Smooth muscle cell (in vitro differentiated cells): ENCODE measurements at regions not wholly inside any gene's neighbourhood (a gene's known extent, or its start where the extent isn't known, plus 50 kb on each side); places are given as distances from the start of the nearest gene placed in this dataset.

ENCODE experiments used
- DNase-seq: peaks from one replicate; lab custom pipeline; 2025; ENCODE audit not compliant: unreplicated experiment; lab: John Stamatoyannopoulos, UW
- H2AFZ ChIP-seq: fragments of 200-600 bp; sonication (generic); 2 replicates; pipeline ENCODE4 v1.6.0; 2016; ENCODE audit warnings: antibody characterized with exemption, low read depth, mild to moderate bottlenecking
- H3F3A ChIP-seq: fragments of 200-600 bp; sonication (generic); 2 replicates; pipeline ENCODE4 v1.6.0; 2017; ENCODE audit warnings: antibody characterized with exemption, low read depth
- H3K27ac ChIP-seq: fragments of 200-600 bp; sonication (generic); 2 replicates; pipeline ENCODE4 v1.5.1; 2016; ENCODE audit warnings: low read depth, mild to moderate bottlenecking
- H3K27me3 ChIP-seq: fragments of 200-600 bp; sonication (generic); 2 replicates; pipeline ENCODE4 v1.6.1; 2016; ENCODE audit warnings: low read depth, mild to moderate bottlenecking
- H3K36me3 ChIP-seq: fragments of 200-600 bp; sonication (generic); 2 replicates; pipeline ENCODE4 v1.5.1; 2016; ENCODE audit warnings: low read depth
- H3K4me1 ChIP-seq: fragments of 200-600 bp; sonication (generic); 2 replicates; pipeline ENCODE4 v1.5.1; 2016; ENCODE audit warnings: low read depth
- H3K4me2 ChIP-seq: fragments of 200-600 bp; sonication (generic); 2 replicates; pipeline ENCODE4 v1.6.0; 2016; ENCODE audit warnings: mild to moderate bottlenecking
- H3K4me3 ChIP-seq: fragments of 200-600 bp; sonication (generic); 2 replicates; pipeline ENCODE4 v1.5.1; 2016; ENCODE audit warnings: mild to moderate bottlenecking
- H3K79me2 ChIP-seq: fragments of 200-600 bp; sonication (generic); 2 replicates; pipeline ENCODE4 v1.6.0; 2016; ENCODE audit warnings: low read depth, mild to moderate bottlenecking
- H3K9ac ChIP-seq: fragments of 200-600 bp; sonication (generic); 2 replicates; pipeline ENCODE4 v1.6.0; 2016; ENCODE audit warnings: low read depth
- H3K9me3 ChIP-seq: fragments of 200-600 bp; sonication (generic); replicated peaks from 2 replicates; pipeline ENCODE4 v1.5.1; 2016; ENCODE audit warnings: low read depth
- H4K20me1 ChIP-seq: fragments of 200-600 bp; sonication (generic); 2 replicates; pipeline ENCODE4 v1.6.0; 2016; ENCODE audit warnings: low read depth
- CTCF ChIP-seq: fragments of 200-600 bp; sonication (generic); IDR thresholded peaks from 2 replicates; pipeline ENCODE4 v1.5.1; 2017; ENCODE audit warnings: borderline replicate concordance, mild to moderate bottlenecking, antibody characterized with exemption; ENCODE audit not compliant: insufficient read depth, poor library complexity, severe bottlenecking
- WGBS: methylation state at CpG from one replicate; pipeline ENCODE4 v1.1.7; 2016; ENCODE audit warnings: low lambda C conversion rate; 5-methylcytosine and 5-hydroxymethylcytosine counted together

- Histone ChIP-seq H3K4me3 (no peak overlapping the region), H3F3A (peaks cover 3% of the 10 kb centered on the region), H3K9ac (no peak overlapping the region), H3K27ac (no peak overlapping the region), H3K4me1 (no peaks in the 10 kb centered on the region), H3K9me3 (no peaks in the 10 kb centered on the region), H2AFZ (no peak overlapping the region), H4K20me1 (no peaks in the 10 kb centered on the region), H3K4me2 (no peak overlapping the region), H3K27me3 (no peaks in the 10 kb centered on the region), H3K79me2 (no peaks in the 10 kb centered on the region), H3K36me3 (no peaks in the 10 kb centered on the region)
- TF ChIP-seq CTCF, result no peak
- DNase-seq, result no peak
- WGBS, result 81% methylated on average over 6 of the region's 6 CpGs
Observed at GRCh38 chr9:95817205-95817604, 58.3 kb upstream of the ERCC6L2 start.

- H3K9ac ChIP-seq, result no peak overlapping the region
- no peak for DNase-seq
- no peak overlapping the region for H3K27ac ChIP-seq
- no peaks in the 10 kb centered on the region for H3K9me3 ChIP-seq
- WGBS, result 88% methylated on average over 5 of the region's 5 CpGs
- TF ChIP-seq CTCF, result no peak
- H3K4me1 ChIP-seq, result no peaks in the 10 kb centered on the region
- H3F3A ChIP-seq, result peaks cover 3% of the 10 kb centered on the region
- H2AFZ ChIP-seq, result no peak overlapping the region
- no peaks in the 10 kb centered on the region for H3K36me3 ChIP-seq
- H3K4me3 ChIP-seq, result no peak overlapping the region
- H3K27me3 ChIP-seq, result no peaks in the 10 kb centered on the region
- H3K79me2 ChIP-seq, result no peaks in the 10 kb centered on the region
- no peak overlapping the region for H3K4me2 ChIP-seq
- H4K20me1 ChIP-seq, result no peaks in the 10 kb centered on the region
Observed at GRCh38 chr9:95816716-95817115, 58.8 kb upstream of the ERCC6L2 start.

- Histone ChIP-seq H3K27me3 (no peaks in the 10 kb centered on the region), H3K4me1 (no peaks in the 10 kb centered on the region), H3K9me3 (no peaks in the 10 kb centered on the region), H3K27ac (no peak overlapping the region), H3F3A (peaks cover 3% of the 10 kb centered on the region), H4K20me1 (no peaks in the 10 kb centered on the region), H3K79me2 (no peaks in the 10 kb centered on the region), H3K36me3 (no peaks in the 10 kb centered on the region), H2AFZ (no peak overlapping the region), H3K4me2 (no peak overlapping the region), H3K4me3 (no peak overlapping the region), H3K9ac (no peak overlapping the region)
- DNase-seq, result no peak
- TF ChIP-seq CTCF, result no peak
- 95% methylated on average over 17 of the region's 17 CpGs for WGBS
Observed at GRCh38 chr9:95815961-95816360, 59.5 kb upstream of the ERCC6L2 start.

GRCh38 chr9:95815133-95815532, 60.4 kb upstream of the ERCC6L2 start:
- Histone ChIP-seq H4K20me1 (no peaks in the 10 kb centered on the region), H3K4me2 (no peak overlapping the region), H3K36me3 (no peaks in the 10 kb centered on the region), H3K27ac (no peak overlapping the region), H3K9ac (no peak overlapping the region), H3K4me3 (no peak overlapping the region), H3K9me3 (no peaks in the 10 kb centered on the region), H3F3A (peaks cover 3% of the 10 kb centered on the region), H2AFZ (no peak overlapping the region), H3K79me2 (no peaks in the 10 kb centered on the region), H3K4me1 (no peaks in the 10 kb centered on the region), H3K27me3 (no peaks in the 10 kb centered on the region)
- no peak for DNase-seq
- 71% methylated on average over 17 of the region's 17 CpGs for whole genome bisulfite sequencing
- no peak for TF ChIP-seq CTCF
